Thoracic aorta (tissue), 2 donors: ENCODE measurements at regions not wholly inside any gene's neighbourhood (a gene's known extent, or its start where the extent isn't known, plus 50 kb on each side); places are given as distances from the start of the nearest gene placed in this dataset.

Experiments used
- ATAC-seq: fragments of 150-250 bp; one replicate; pipeline ENCODE4 v1.8.0; 2017; ENCODE audit warnings: low read depth; ENCODE audit not compliant: insufficient number of reproducible peaks, low FRiP score
- DNase-seq: peaks from one replicate; pipeline ENCODE4 v3.0.0-alpha.2; 2020; ENCODE audit warnings: low spot score
- H3K27ac ChIP-seq, 2 donors: fragments of 200-600 bp; sonication (generic); 1 replicate in 1 of 2; 2 replicates in 1 of 2; pipeline ENCODE4 v1.5.1; 2016; ENCODE audit warnings: mild to moderate bottlenecking in 2 of 2, moderate library complexity in 2 of 2
- H3K27me3 ChIP-seq: fragments of 200-600 bp; sonication (generic); replicated peaks from 2 replicates; pipeline ENCODE4 v1.6.0; 2016; ENCODE audit warnings: mild to moderate bottlenecking; ENCODE audit not compliant: insufficient read depth
- H3K36me3 ChIP-seq: fragments of 200-600 bp; sonication (generic); one replicate; pipeline ENCODE4 v1.5.1; 2016
- H3K4me1 ChIP-seq, 2 donors: fragments of 200-600 bp; sonication (generic); 1 replicate in 1 of 2; 2 replicates in 1 of 2; pipeline versions ENCODE4 v1.5.1 to v1.6.0; 2016; ENCODE audit warnings: low read depth in 2 of 2, mild to moderate bottlenecking in 1 of 2; ENCODE audit not compliant: control insufficient read depth in 1 of 2
- H3K4me3 ChIP-seq: fragments of 200-600 bp; sonication (generic); 2 replicates; pipeline ENCODE4 v1.5.1; 2016; ENCODE audit warnings: mild to moderate bottlenecking
- H3K9me3 ChIP-seq: fragments of 200-600 bp; sonication (generic); 2 replicates; pipeline ENCODE4 v1.5.1; 2016
- CTCF ChIP-seq: fragments of 200-600 bp; sonication (generic); IDR thresholded peaks from one replicate; pipeline ENCODE4 v1.5.1; 2019; ENCODE audit warnings: antibody characterized with exemption

- Histone ChIP-seq H3K4me1 (peaks cover 39 to 81% of the 10 kb centered on the region in 2 donors), H3K4me3 (peak overlapping the region; percentile 34), H3K27me3 (no peaks in the 10 kb centered on the region), H3K27ac (peak overlapping the region; percentile 89 to 95), H3K36me3 (no peaks in the 10 kb centered on the region), H3K9me3 (no peaks in the 10 kb centered on the region)
- DNase-seq (peak; percentile 54), ATAC-seq (no peak)
- no peak for TF ChIP-seq CTCF
These were observed 73.9 kb downstream of the CPN2 start for GRCh38 chr3:194277104-194277785.

- TF ChIP-seq CTCF: no peak
- Histone ChIP-seq H3K4me3 (peak overlapping the region; percentile 34), H3K27ac (peak overlapping the region; percentile 89 to 95), H3K27me3 (no peaks in the 10 kb centered on the region), H3K9me3 (no peaks in the 10 kb centered on the region), H3K4me1 (peaks cover 39 to 76% of the 10 kb centered on the region in 2 donors), H3K36me3 (no peaks in the 10 kb centered on the region)
- no peak for DNase-seq
- ATAC-seq: no peak
These were observed 73.4 kb downstream of the CPN2 start for GRCh38 chr3:194277786-194278130.

GRCh38 chr3:194278186-194278845, 72.8 kb downstream of the CPN2 start:
- Histone ChIP-seq H3K27me3 (no peaks in the 10 kb centered on the region), H3K27ac (peak overlapping the region; percentile 89 to 95), H3K36me3 (no peaks in the 10 kb centered on the region), H3K9me3 (no peaks in the 10 kb centered on the region), H3K4me3 (peak overlapping the region; percentile 13), H3K4me1 (peaks cover 39 to 75% of the 10 kb centered on the region in 2 donors)
- TF ChIP-seq CTCF: no peak
- DNase-seq (no peak), ATAC-seq (no peak)

GRCh38 chr3:194279101-194279500, 72.0 kb downstream of the CPN2 start:
- no peaks in the 10 kb centered on the region for H3K9me3 ChIP-seq
- H3K4me1 ChIP-seq: peaks cover 36 to 67% of the 10 kb centered on the region in 2 donors
- TF ChIP-seq CTCF: no peak
- H3K27me3 ChIP-seq: no peaks in the 10 kb centered on the region
- no peaks in the 10 kb centered on the region for H3K36me3 ChIP-seq
- no peak for ATAC-seq
- no peak overlapping the region for H3K4me3 ChIP-seq
- peak overlapping the region; percentile 89 to 95 for H3K27ac ChIP-seq
- DNase-seq: no peak

GRCh38 chr3:194279701-194280360, 71.3 kb downstream of the CPN2 start:
- no peak for TF ChIP-seq CTCF
- Histone ChIP-seq H3K27me3 (no peaks in the 10 kb centered on the region), H3K27ac (no peak overlapping the region), H3K9me3 (no peaks in the 10 kb centered on the region), H3K4me3 (no peak overlapping the region), H3K4me1 (peaks cover 33 to 60% of the 10 kb centered on the region in 2 donors), H3K36me3 (no peaks in the 10 kb centered on the region)
- DNase-seq (no peak), ATAC-seq (no peak)
